Kidney (tissue), 13 donors: ENCODE measurements at regions not wholly inside any gene's neighbourhood (a gene's known extent, or its start where the extent isn't known, plus 50 kb on each side); places are given as distances from the start of the nearest gene placed in this dataset.

Experiments
- DNase-seq, 5 donors: peaks; one replicate each; pipeline ENCODE4 v3.0.0-alpha.2; 2013 to 2020
- FAIRE-seq: peaks from 2 replicates; lab custom pipeline; 2012; peaks lifted over from hg19 to GRCh38; lab: Jason Lieb, UNC
- H3K27ac ChIP-seq, 2 donors: one replicate each; pipeline ENCODE4 v1.7.0; 2013; ENCODE audit warnings: low read depth in 2 of 2, low read length in 2 of 2, inconsistent platforms in 1 of 2
- H3K27me3 ChIP-seq: one replicate; pipeline ENCODE4 v1.7.1; 2013; ENCODE audit warnings: low read length, inconsistent platforms; ENCODE audit not compliant: control insufficient read depth, insufficient read depth
- H3K36me3 ChIP-seq, 3 donors: one replicate each; pipeline versions ENCODE4 v1.7.0 to v1.7.1; 2013; ENCODE audit warnings: low read length in 3 of 3, control low read depth in 1 of 3, inconsistent platforms in 1 of 3; ENCODE audit not compliant: insufficient read depth in 3 of 3, control insufficient read depth in 2 of 3
- H3K4me1 ChIP-seq, 3 donors: one replicate each; pipeline versions ENCODE4 v1.7.0 to v1.7.1; 2013; ENCODE audit warnings: low read length in 3 of 3, inconsistent platforms in 1 of 3, low read depth in 1 of 3; ENCODE audit not compliant: control insufficient read depth in 2 of 3, insufficient read depth in 2 of 3
- H3K4me3 ChIP-seq, 3 donors: one replicate each; pipeline versions ENCODE4 v1.7.0 to v1.8.1; 2013; ENCODE audit warnings: low read length in 3 of 3, control low read depth in 1 of 3, inconsistent platforms in 1 of 3
- H3K9ac ChIP-seq, 3 donors: one replicate each; pipeline versions ENCODE4 v1.7.0 to v1.7.1; 2013; ENCODE audit warnings: low read length in 3 of 3, control low read depth in 1 of 3, inconsistent platforms in 1 of 3
- H3K9me3 ChIP-seq, 3 donors: one replicate each; pipeline versions ENCODE4 v1.7.0 to v1.7.1; 2013; ENCODE audit warnings: low read length in 3 of 3, control low read depth in 1 of 3, inconsistent platforms in 1 of 3; ENCODE audit not compliant: control insufficient read depth in 2 of 3, insufficient read depth in 1 of 3
- intact Hi-C: fragments of 100-400 bp; cut with DNase I; formaldehyde crosslinking; loops from one replicate; pipeline ENCODE4 v1.11.1; 2022
- TF ChIP-seq, protein P1 (sequence below): IDR thresholded peaks from 3 replicates; pipeline ENCODE4 v1.5.1; 2012; ENCODE audit warnings: mild to moderate bottlenecking, moderate library complexity, borderline replicate concordance; ENCODE audit not compliant: insufficient read depth; ENCODE audit errors: extremely low read depth
- donor health status: control.
- donor health status: control.
- donor health status: control.
- donor health status: control.
- donor health status: control.
- donor health status: DM: yes; HTN: yes; CAD: no.
- donor health status: Normal renal cell carcinoma (clear cell type).

DNA sequence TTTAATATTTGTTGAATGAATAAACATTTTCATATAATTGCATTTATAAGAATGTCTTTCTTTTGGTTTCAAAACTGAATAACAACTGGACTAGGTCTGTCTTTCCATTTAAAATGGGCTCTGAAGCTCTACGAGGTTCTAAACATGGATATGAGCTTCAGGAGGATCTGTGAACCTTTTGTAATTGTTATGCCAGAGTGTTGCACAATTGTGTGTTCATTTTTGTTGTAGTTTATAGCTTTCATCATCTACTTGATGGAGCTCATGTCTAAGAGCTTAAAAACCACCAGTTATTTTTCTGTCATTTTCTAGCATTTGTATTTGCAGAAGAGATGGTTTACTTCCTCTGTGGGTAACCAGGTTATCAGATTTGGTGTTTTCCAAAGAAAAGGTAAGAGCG lies 265.7 kb upstream of the NPY start:
- Histone ChIP-seq H3K9ac (no peak overlapping the region), H3K9me3 (peaks cover 0 to 2% (median 0%) of the 10 kb centered on the region in 3 donors), H3K4me1 (no peaks in the 10 kb centered on the region), H3K4me3 (no peak overlapping the region), H3K36me3 (no peaks in the 10 kb centered on the region), H3K27me3 (no peaks in the 10 kb centered on the region), H3K27ac (no peak overlapping the region)
- FAIRE-seq (no peak), DNase-seq (no peak)
- intact Hi-C loops = no loop called here
- TF ChIP-seq, protein P1, sequence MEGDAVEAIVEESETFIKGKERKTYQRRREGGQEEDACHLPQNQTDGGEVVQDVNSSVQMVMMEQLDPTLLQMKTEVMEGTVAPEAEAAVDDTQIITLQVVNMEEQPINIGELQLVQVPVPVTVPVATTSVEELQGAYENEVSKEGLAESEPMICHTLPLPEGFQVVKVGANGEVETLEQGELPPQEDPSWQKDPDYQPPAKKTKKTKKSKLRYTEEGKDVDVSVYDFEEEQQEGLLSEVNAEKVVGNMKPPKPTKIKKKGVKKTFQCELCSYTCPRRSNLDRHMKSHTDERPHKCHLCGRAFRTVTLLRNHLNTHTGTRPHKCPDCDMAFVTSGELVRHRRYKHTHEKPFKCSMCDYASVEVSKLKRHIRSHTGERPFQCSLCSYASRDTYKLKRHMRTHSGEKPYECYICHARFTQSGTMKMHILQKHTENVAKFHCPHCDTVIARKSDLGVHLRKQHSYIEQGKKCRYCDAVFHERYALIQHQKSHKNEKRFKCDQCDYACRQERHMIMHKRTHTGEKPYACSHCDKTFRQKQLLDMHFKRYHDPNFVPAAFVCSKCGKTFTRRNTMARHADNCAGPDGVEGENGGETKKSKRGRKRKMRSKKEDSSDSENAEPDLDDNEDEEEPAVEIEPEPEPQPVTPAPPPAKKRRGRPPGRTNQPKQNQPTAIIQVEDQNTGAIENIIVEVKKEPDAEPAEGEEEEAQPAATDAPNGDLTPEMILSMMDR = no peak

DNA sequence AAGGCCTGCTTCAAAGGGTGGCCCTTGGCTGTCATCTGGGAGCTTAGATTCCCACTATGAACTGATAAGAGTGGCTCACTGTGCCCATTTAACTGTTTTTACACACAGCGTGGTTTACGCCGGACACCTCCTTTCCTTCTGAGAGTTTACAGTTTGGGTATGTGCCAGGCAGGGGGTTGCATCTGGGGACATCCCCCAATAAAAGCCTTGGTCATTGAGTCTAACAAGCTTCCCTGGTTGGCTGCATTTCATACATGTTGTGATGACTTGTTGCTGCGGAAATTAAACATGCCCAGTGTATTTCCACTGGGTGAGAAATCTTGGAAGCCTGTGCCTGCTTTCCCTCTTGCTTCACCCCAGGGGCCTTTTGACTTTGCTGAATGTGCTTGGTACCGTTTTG lies 264.1 kb upstream of the NPY start:
- DNase-seq = no peak
- TF ChIP-seq, protein P1 = no peak
- H3K27ac ChIP-seq = no peak overlapping the region

DNA sequence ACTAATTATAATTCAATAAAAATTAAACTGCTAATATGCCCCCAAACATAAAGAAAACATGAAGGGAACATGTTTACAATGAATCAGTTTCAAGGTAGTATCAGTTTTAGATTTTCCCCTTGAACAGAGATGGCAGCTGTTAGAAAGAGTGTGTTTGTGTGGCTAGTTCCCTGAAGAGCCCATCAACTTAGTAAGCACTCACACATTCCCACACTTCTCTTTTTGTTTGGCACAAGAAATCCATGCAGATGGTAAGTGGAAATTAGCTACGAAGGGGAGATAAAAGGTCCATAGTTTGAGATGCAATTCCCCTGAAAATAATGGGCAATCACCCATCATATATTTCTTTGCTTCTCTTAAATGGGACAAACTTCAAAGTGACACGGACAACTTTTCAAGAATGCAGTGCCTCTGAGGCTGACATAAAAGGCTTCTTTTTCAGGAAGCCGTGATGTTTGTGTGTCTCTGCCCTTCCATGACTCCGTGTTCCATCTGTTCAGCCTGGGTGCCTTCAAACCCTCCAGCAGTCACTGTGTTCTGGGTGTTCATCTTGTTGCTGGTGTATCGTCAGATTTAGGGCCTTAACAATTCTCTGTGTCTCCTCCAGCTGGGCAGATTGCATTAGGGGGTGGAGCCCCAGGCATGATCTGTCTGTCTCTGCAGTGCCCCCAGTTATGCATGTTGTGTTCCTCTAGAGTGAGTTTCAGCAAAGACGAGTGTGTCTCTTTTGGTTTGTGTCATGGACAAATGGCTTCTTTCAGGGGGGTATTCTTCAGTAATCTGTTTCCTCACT lies 259.5 kb upstream of the NPY start:
- no peak for FAIRE-seq
- H3K27me3 ChIP-seq = no peaks in the 10 kb centered on the region
- H3K36me3 ChIP-seq = no peaks in the 10 kb centered on the region
- no peaks in the 10 kb centered on the region for H3K4me1 ChIP-seq
- H3K27ac ChIP-seq = no peak overlapping the region
- TF ChIP-seq, protein P1 = no peak
- H3K9me3 ChIP-seq = peaks cover 0 to 2% (median 0%) of the 10 kb centered on the region in 3 donors
- DNase-seq = peak in 3 of 5 donors; percentile 17 to 34 (median 22)
- intact Hi-C loops = no loop called here
- no peak overlapping the region for H3K4me3 ChIP-seq
- no peak overlapping the region for H3K9ac ChIP-seq

More for the DNA sequence above, 264.1 kb upstream of the NPY start:
- no peak for FAIRE-seq
- Histone ChIP-seq H3K27me3 (no peaks in the 10 kb centered on the region), H3K9me3 (peaks cover 0 to 2% (median 0%) of the 10 kb centered on the region in 3 donors), H3K36me3 (no peaks in the 10 kb centered on the region), H3K4me3 (no peak overlapping the region), H3K4me1 (no peaks in the 10 kb centered on the region), H3K9ac (no peak overlapping the region)
- intact Hi-C loops = no loop called here
